HepG2 (cell line): ENCODE measurements at regions not wholly inside any gene's neighbourhood (a gene's known extent, or its start where the extent isn't known, plus 50 kb on each side); places are given as distances from the start of the nearest gene placed in this dataset.

ENCODE experiments used
- ATAC-seq: fragments of 200-7000 bp; cut with Tn5 transposase; 3 replicates; pipeline ENCODE4 v1.9.1; 2020; ENCODE audit warnings: mild to moderate bottlenecking, moderate library complexity
- BruUV-seq: library from RNA; stranded (reverse); fragments of 400-500 nt; replicated peaks from 2 replicates; lab custom pipeline; 2021; lab: Mats Ljungman, UMichigan
- CTCF ChIA-PET: fragments of 300-600 bp; formaldehyde crosslinking; extraction: SDS; loops from one replicate; lab custom pipeline; 2021; ENCODE audit warnings: low total read pairs, inconsistent platforms, low intra/inter-chr PET ratio; lab: Yijun Ruan, JAX
- POLR2A ChIA-PET: fragments of 350-600 bp; sonication (Branson Sonifier 250); formaldehyde crosslinking; loops from one replicate; lab custom pipeline; 2020; ENCODE audit warnings: antibody characterized with exemption, inconsistent platforms; lab: Yijun Ruan, JAX
- DNase-seq: peaks from one replicate; pipeline ENCODE4 v3.0.0-alpha.2; 2015; ENCODE audit warnings: low spot score
- FAIRE-seq: peaks from 3 replicates; lab custom pipeline; 2011; peaks lifted over from hg19 to GRCh38; lab: Jason Lieb, UNC
- H2AFZ ChIP-seq: one replicate; pipeline ENCODE4 v1.6.1; 2011; ENCODE audit warnings: low read length, inconsistent platforms
- H3K27ac ChIP-seq: fragments of 300-600 bp; 3 replicates; pipeline ENCODE4 v1.8.0; 2011; ENCODE audit warnings: mixed run types, mild to moderate bottlenecking, mixed read lengths, low read length, inconsistent platforms; ENCODE audit not compliant: insufficient read depth; ENCODE audit errors: extremely low read length
- H3K27me3 ChIP-seq, 2 experiments: fragments of 200-600 bp in 1 of 2; 2 replicates in 1 of 2; 3 replicates in 1 of 2; pipeline versions ENCODE4 v1.6.0 to v1.8.0; 2011; ENCODE audit warnings: low read length in 2 of 2, mild to moderate bottlenecking in 2 of 2, moderate library complexity in 2 of 2, inconsistent platforms in 1 of 2; ENCODE audit not compliant: insufficient read depth in 2 of 2, control insufficient read depth in 1 of 2
- H3K36me3 ChIP-seq, 2 experiments: fragments of 200-600 bp in 1 of 2; replicated peaks in 1 of 2; 2 replicates in 1 of 2; 3 replicates in 1 of 2; pipeline versions ENCODE4 v1.5.1 to v1.8.0; 2011; ENCODE audit warnings: low read length in 2 of 2, inconsistent platforms in 1 of 2; ENCODE audit not compliant: insufficient read depth in 2 of 2, control insufficient read depth in 1 of 2
- H3K4me1 ChIP-seq: 2 replicates; pipeline ENCODE4 v1.5.1; 2012; ENCODE audit warnings: low read length, inconsistent platforms; ENCODE audit not compliant: insufficient read depth
- H3K4me2 ChIP-seq: 2 replicates; pipeline ENCODE4 v1.6.0; 2011; ENCODE audit warnings: low read depth, low read length, inconsistent platforms
- H3K4me3 ChIP-seq, 3 experiments: fragments of 200-600 bp in 1 of 3; sonication (generic), shearing (Covaris generic) in 1 of 3; replicated peaks in 1 of 3; 2 replicates each; pipeline ENCODE4 v1.5.1; 2011 to 2016; ENCODE audit warnings: low read length in 3 of 3, inconsistent platforms in 2 of 3, low read depth in 2 of 3, mild to moderate bottlenecking in 2 of 3, control low read depth in 1 of 3, mixed read lengths in 1 of 3; ENCODE audit not compliant: insufficient read depth in 1 of 3
- H3K79me2 ChIP-seq: one replicate; pipeline ENCODE4 v1.6.1; 2011; ENCODE audit warnings: low read length, inconsistent platforms; ENCODE audit not compliant: insufficient read depth
- H3K9ac ChIP-seq: 2 replicates; pipeline ENCODE4 v1.6.0; 2011; ENCODE audit warnings: mild to moderate bottlenecking, low read depth, low read length, inconsistent platforms; ENCODE audit not compliant: insufficient read depth
- H3K9me3 ChIP-seq: 2 replicates; pipeline ENCODE4 v1.5.1; 2012; ENCODE audit warnings: mild to moderate bottlenecking, low read length
- H4K20me1 ChIP-seq: 2 replicates; pipeline ENCODE4 v1.6.0; 2011; ENCODE audit warnings: inconsistent platforms, mild to moderate bottlenecking, low read length, moderate library complexity; ENCODE audit not compliant: insufficient read depth
- PHB2 ChIP-seq: fragments of 450-650 bp; IDR thresholded peaks from 2 replicates; pipeline ENCODE4 v1.6.1; 2018; ENCODE audit not compliant: partially characterized antibody
- SIX4 ChIP-seq: sonication (generic); formaldehyde crosslinking; IDR thresholded peaks from 2 replicates; pipeline ENCODE4 v1.4.0; 2020; ENCODE audit warnings: missing genetic modification reagents
- ZNF543 ChIP-seq: sonication (generic); formaldehyde crosslinking; IDR thresholded peaks from 2 replicates; pipeline ENCODE4 v1.4.0; 2020; ENCODE audit warnings: mild to moderate bottlenecking, missing genetic modification reagents
- WGBS: methylation state at CpG from one replicate; pipeline ENCODE4 v1.1.6; 2017; ENCODE audit warnings: low lambda C conversion rate; 5-methylcytosine and 5-hydroxymethylcytosine counted together
- in situ Hi-C: cut with HindIII; loops from 2 replicates; pipeline ENCODE4 v1.10.0; 2017; ENCODE audit warnings: low pct_unique_long_range_greater_than_20kb; ENCODE audit not compliant: extremely low pct_ligation_motif_present
- intact Hi-C: fragments of 100-400 bp; cut with micrococcal nuclease; formaldehyde crosslinking; loops from one replicate; pipeline ENCODE4 v1.10.0; 2022; ENCODE audit not compliant: unreplicated experiment
- TF ChIP-seq, protein P1 (sequence below): IDR thresholded peaks from 2 replicates; pipeline ENCODE4 v1.6.1; 2018; ENCODE audit warnings: missing genetic modification reagents
- TF ChIP-seq, protein P2 (sequence below): sonication (generic); formaldehyde crosslinking; IDR thresholded peaks from 2 replicates; pipeline ENCODE4 v1.4.0; 2020; ENCODE audit warnings: missing genetic modification reagents, borderline replicate concordance
- TF ChIP-seq, protein P3 (sequence below): sonication (generic); formaldehyde crosslinking; IDR thresholded peaks from 2 replicates; pipeline ENCODE4 v1.5.0; 2020; ENCODE audit warnings: missing genetic modification reagents
- TF ChIP-seq, protein P4 (sequence below): IDR thresholded peaks from 2 replicates; pipeline ENCODE4 v1.6.1; 2016; ENCODE audit warnings: low read depth, missing genetic modification reagents, missing compliant biosample characterization

DNA sequence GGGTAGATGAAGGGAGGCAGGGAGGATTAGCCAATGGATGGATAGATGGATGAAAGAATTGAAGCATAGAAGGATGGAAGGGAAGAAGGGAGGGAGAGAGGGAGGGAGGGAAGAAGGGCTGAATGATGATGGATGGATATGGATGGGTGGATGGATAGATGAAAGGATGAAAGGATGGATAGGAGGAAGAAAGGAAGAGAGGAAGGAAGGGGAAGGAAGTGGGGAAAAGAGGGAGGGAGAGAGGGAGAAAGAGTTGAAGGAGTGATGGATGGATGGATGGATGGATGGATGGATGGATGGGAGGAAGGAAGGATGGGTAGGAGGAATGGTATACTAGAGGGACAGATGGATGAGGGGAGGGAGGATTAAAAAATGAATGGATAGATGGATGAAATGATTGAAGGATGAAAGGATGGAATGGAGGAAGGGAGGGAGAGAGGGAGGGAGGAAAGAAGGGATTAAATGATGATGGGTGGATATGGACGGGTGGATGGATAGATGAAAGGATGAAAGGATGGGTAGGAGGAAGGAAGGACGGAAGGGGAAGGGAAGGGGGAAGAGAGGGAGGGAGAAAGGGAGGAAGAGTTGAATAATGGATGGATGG, 145.9 kb downstream of the MN1 start:
- Histone ChIP-seq H4K20me1 (no peaks in the 10 kb centered on the region), H3K4me2 (no peak overlapping the region), H3K79me2 (no peaks in the 10 kb centered on the region), H3K4me3 (no peak overlapping the region), H3K9me3 (no peaks in the 10 kb centered on the region), H3K4me1 (peaks cover 15% of the 10 kb centered on the region), H3K36me3 (no peaks in the 10 kb centered on the region), H3K9ac (no peak overlapping the region), H3K27ac (no peak overlapping the region), H3K27me3 (no peaks in the 10 kb centered on the region; a peak in 1 of 5 replicates), H2AFZ (no peak overlapping the region)
- ChIA-PET CTCF (no interaction called here), POLR2A (no interaction called here)
- in situ Hi-C loops (no loop called here), intact Hi-C loops (no loop called here)
- FAIRE-seq (no peak), ATAC-seq (no peak), DNase-seq (no peak)
- BruUV-seq, result no TSS peak
- TF ChIP-seq, protein P1, sequence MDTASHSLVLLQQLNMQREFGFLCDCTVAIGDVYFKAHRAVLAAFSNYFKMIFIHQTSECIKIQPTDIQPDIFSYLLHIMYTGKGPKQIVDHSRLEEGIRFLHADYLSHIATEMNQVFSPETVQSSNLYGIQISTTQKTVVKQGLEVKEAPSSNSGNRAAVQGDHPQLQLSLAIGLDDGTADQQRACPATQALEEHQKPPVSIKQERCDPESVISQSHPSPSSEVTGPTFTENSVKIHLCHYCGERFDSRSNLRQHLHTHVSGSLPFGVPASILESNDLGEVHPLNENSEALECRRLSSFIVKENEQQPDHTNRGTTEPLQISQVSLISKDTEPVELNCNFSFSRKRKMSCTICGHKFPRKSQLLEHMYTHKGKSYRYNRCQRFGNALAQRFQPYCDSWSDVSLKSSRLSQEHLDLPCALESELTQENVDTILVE (CRISPR knock-in tag), result no peak
- TF ChIP-seq, protein P2, sequence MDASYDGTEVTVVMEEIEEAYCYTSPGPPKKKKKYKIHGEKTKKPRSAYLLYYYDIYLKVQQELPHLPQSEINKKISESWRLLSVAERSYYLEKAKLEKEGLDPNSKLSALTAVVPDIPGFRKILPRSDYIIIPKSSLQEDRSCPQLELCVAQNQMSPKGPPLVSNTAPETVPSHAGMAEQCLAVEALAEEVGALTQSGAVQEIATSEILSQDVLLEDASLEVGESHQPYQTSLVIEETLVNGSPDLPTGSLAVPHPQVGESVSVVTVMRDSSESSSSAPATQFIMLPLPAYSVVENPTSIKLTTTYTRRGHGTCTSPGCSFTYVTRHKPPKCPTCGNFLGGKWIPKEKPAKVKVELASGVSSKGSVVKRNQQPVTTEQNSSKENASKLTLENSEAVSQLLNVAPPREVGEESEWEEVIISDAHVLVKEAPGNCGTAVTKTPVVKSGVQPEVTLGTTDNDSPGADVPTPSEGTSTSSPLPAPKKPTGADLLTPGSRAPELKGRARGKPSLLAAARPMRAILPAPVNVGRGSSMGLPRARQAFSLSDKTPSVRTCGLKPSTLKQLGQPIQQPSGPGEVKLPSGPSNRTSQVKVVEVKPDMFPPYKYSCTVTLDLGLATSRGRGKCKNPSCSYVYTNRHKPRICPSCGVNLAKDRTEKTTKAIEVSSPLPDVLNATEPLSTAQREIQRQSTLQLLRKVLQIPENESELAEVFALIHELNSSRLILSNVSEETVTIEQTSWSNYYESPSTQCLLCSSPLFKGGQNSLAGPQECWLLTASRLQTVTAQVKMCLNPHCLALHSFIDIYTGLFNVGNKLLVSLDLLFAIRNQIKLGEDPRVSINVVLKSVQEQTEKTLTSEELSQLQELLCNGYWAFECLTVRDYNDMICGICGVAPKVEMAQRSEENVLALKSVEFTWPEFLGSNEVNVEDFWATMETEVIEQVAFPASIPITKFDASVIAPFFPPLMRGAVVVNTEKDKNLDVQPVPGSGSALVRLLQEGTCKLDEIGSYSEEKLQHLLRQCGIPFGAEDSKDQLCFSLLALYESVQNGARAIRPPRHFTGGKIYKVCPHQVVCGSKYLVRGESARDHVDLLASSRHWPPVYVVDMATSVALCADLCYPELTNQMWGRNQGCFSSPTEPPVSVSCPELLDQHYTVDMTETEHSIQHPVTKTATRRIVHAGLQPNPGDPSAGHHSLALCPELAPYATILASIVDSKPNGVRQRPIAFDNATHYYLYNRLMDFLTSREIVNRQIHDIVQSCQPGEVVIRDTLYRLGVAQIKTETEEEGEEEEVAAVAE (CRISPR knock-in tag), result no peak
- TF ChIP-seq PHB2 (no peak), ZNF543 (no peak), SIX4 (no peak)
- TF ChIP-seq, protein P3, sequence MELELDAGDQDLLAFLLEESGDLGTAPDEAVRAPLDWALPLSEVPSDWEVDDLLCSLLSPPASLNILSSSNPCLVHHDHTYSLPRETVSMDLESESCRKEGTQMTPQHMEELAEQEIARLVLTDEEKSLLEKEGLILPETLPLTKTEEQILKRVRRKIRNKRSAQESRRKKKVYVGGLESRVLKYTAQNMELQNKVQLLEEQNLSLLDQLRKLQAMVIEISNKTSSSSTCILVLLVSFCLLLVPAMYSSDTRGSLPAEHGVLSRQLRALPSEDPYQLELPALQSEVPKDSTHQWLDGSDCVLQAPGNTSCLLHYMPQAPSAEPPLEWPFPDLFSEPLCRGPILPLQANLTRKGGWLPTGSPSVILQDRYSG (CRISPR knock-in tag), result no peak
- TF ChIP-seq, protein P4, sequence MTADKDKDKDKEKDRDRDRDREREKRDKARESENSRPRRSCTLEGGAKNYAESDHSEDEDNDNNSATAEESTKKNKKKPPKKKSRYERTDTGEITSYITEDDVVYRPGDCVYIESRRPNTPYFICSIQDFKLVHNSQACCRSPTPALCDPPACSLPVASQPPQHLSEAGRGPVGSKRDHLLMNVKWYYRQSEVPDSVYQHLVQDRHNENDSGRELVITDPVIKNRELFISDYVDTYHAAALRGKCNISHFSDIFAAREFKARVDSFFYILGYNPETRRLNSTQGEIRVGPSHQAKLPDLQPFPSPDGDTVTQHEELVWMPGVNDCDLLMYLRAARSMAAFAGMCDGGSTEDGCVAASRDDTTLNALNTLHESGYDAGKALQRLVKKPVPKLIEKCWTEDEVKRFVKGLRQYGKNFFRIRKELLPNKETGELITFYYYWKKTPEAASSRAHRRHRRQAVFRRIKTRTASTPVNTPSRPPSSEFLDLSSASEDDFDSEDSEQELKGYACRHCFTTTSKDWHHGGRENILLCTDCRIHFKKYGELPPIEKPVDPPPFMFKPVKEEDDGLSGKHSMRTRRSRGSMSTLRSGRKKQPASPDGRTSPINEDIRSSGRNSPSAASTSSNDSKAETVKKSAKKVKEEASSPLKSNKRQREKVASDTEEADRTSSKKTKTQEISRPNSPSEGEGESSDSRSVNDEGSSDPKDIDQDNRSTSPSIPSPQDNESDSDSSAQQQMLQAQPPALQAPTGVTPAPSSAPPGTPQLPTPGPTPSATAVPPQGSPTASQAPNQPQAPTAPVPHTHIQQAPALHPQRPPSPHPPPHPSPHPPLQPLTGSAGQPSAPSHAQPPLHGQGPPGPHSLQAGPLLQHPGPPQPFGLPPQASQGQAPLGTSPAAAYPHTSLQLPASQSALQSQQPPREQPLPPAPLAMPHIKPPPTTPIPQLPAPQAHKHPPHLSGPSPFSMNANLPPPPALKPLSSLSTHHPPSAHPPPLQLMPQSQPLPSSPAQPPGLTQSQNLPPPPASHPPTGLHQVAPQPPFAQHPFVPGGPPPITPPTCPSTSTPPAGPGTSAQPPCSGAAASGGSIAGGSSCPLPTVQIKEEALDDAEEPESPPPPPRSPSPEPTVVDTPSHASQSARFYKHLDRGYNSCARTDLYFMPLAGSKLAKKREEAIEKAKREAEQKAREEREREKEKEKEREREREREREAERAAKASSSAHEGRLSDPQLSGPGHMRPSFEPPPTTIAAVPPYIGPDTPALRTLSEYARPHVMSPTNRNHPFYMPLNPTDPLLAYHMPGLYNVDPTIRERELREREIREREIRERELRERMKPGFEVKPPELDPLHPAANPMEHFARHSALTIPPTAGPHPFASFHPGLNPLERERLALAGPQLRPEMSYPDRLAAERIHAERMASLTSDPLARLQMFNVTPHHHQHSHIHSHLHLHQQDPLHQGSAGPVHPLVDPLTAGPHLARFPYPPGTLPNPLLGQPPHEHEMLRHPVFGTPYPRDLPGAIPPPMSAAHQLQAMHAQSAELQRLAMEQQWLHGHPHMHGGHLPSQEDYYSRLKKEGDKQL (CRISPR knock-in tag), result no peak
- WGBS, result 37% methylated on average over 2 of the region's 2 CpGs
